Keratinocyte (primary cell): ENCODE measurements at regions not wholly inside any gene's neighbourhood (a gene's known extent, or its start where the extent isn't known, plus 50 kb on each side); places are given as distances from the start of the nearest gene placed in this dataset.

Experiments
- DNase-seq: peaks from one replicate; pipeline ENCODE4 v3.0.0-alpha.2; 2011; ENCODE audit warnings: low read depth, missing footprints, low spot score
- FAIRE-seq: peaks from 2 replicates; lab custom pipeline; 2011; peaks lifted over from hg19 to GRCh38; lab: Jason Lieb, UNC
- H2AFZ ChIP-seq: 2 replicates; pipeline ENCODE4 v1.6.0; 2012; ENCODE audit warnings: low read length, control low read depth, inconsistent platforms; ENCODE audit not compliant: control insufficient read depth
- H3K27ac ChIP-seq: 2 replicates; pipeline ENCODE4 v1.5.1; 2011; ENCODE audit warnings: low read length; ENCODE audit not compliant: control insufficient read depth, insufficient read depth
- H3K27me3 ChIP-seq: 3 replicates; pipeline ENCODE4 v1.6.0; 2011; ENCODE audit warnings: low read length; ENCODE audit not compliant: control insufficient read depth, insufficient read depth; ENCODE audit errors: extremely low read depth
- H3K36me3 ChIP-seq, 2 experiments: 2 replicates in 1 of 2; 3 replicates in 1 of 2; pipeline ENCODE4 v1.5.1; 2011; ENCODE audit warnings: low read length in 2 of 2, mild to moderate bottlenecking in 1 of 2; ENCODE audit not compliant: control insufficient read depth in 2 of 2, insufficient read depth in 2 of 2; ENCODE audit errors: extremely low read depth in 1 of 2
- H3K4me1 ChIP-seq: 3 replicates; pipeline ENCODE4 v1.5.1; 2011; ENCODE audit warnings: low read length; ENCODE audit not compliant: control insufficient read depth, insufficient read depth; ENCODE audit errors: extremely low read depth
- H3K4me2 ChIP-seq: 3 replicates; pipeline ENCODE4 v1.6.0; 2011; ENCODE audit warnings: low read depth, low read length; ENCODE audit not compliant: control insufficient read depth, insufficient read depth; ENCODE audit errors: extremely low read depth
- H3K4me3 ChIP-seq, 3 experiments: fragments of 200-600 bp in 1 of 3; sonication (generic) in 1 of 3; 2 replicates in 2 of 3; 3 replicates in 1 of 3; pipeline ENCODE4 v1.5.1; 2011 to 2016; ENCODE audit warnings: low read length in 3 of 3, mild to moderate bottlenecking in 3 of 3, control low read depth in 2 of 3, inconsistent platforms in 1 of 3, low read depth in 1 of 3, mixed read lengths in 1 of 3, mixed run types in 1 of 3, moderate library complexity in 1 of 3; ENCODE audit not compliant: control insufficient read depth in 2 of 3, insufficient read depth in 2 of 3; ENCODE audit errors: extremely low read depth in 1 of 3
- H3K79me2 ChIP-seq: 2 replicates; pipeline ENCODE4 v1.6.0; 2012; ENCODE audit warnings: low read length; ENCODE audit not compliant: control insufficient read depth, insufficient read depth
- H3K9ac ChIP-seq: 3 replicates; pipeline ENCODE4 v1.6.0; 2011; ENCODE audit warnings: low read length; ENCODE audit not compliant: control insufficient read depth, insufficient read depth; ENCODE audit errors: extremely low read depth
- H3K9me1 ChIP-seq: 3 replicates; pipeline ENCODE4 v1.6.0; 2011; ENCODE audit warnings: low read length; ENCODE audit not compliant: control insufficient read depth, insufficient read depth; ENCODE audit errors: extremely low read depth
- H3K9me3 ChIP-seq: 2 replicates; pipeline ENCODE4 v1.5.1; 2012; ENCODE audit warnings: low read depth, low read length; ENCODE audit not compliant: control insufficient read depth
- H4K20me1 ChIP-seq: 3 replicates; pipeline ENCODE4 v1.6.0; 2011; ENCODE audit warnings: low read length; ENCODE audit not compliant: control insufficient read depth, insufficient read depth; ENCODE audit errors: extremely low read depth
- CTCF ChIP-seq, 3 experiments: IDR thresholded peaks in 1 of 3; conservative IDR thresholded peaks in 1 of 3; optimal IDR thresholded peaks in 1 of 3; 2 replicates in 2 of 3; 3 replicates in 1 of 3; pipeline versions ENCODE3 to v1.5.1; 2011; ENCODE audit warnings: low read length in 3 of 3, mild to moderate bottlenecking in 3 of 3, moderate library complexity in 2 of 3, control low read depth in 1 of 3, inconsistent platforms in 1 of 3; ENCODE audit not compliant: insufficient read depth in 2 of 3; ENCODE audit errors: extremely low read depth in 1 of 3
- EZH2 ChIP-seq: IDR thresholded peaks from one replicate; pipeline ENCODE4 v1.6.1; 2012; ENCODE audit warnings: inconsistent platforms, mild to moderate bottlenecking, low read length, moderate library complexity
- dilution Hi-C: fragments of 300-500 bp; cut with MboI; formaldehyde crosslinking; loops from one replicate; pipeline ENCODE4 v1.7.0; 2020; ENCODE audit warnings: low sequenced_read_pairs; ENCODE audit not compliant: extremely low pct_ligation_motif_present

DNA sequence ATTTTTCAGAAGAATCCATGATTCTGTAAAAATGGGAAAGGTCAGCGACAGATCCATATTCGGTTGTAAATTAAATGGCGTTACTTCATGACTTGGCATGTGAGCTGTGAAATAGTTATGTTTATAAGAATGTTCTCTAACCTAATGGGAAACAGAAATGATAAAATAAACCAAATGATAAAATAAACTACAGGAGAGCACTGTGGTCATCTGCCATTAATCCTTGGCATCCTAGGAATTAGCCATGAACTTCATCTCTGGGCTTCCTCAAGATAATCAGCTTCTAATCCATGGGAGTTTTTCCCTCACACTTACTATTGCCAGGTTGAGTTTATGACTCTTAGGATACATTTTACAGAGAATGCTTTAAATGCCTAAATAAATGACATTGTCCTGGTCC lies 94.6 kb upstream of the SLC30A5 start:
- no peaks in the 10 kb centered on the region for H3K79me2 ChIP-seq
- no peaks in the 10 kb centered on the region for H3K9me1 ChIP-seq
- FAIRE-seq = no peak
- no peaks in the 10 kb centered on the region for H3K9me3 ChIP-seq
- no peak overlapping the region for H2AFZ ChIP-seq
- dilution Hi-C loops = no loop called here
- H3K36me3 ChIP-seq = no peaks in the 10 kb centered on the region
- H3K27ac ChIP-seq = no peak overlapping the region
- DNase-seq = no peak
- H3K4me1 ChIP-seq = peaks cover 18% of the 10 kb centered on the region
- H3K9ac ChIP-seq = no peak overlapping the region
- TF ChIP-seq CTCF (optimal IDR thresholded peaks at IDR 0.05 in 1 of 3, IDR thresholded peaks at IDR 0.05 in 1 of 3, conservative IDR thresholded peaks at IDR 0.05 in 1 of 3; ENCODE audit: extremely low read depth in 1 of 3, insufficient read depth in 2 of 3, low read length in 3 of 3) = no peak
- TF ChIP-seq EZH2 = no peak
- H4K20me1 ChIP-seq = no peaks in the 10 kb centered on the region
- no peak overlapping the region for H3K4me2 ChIP-seq
- no peak overlapping the region for H3K4me3 ChIP-seq
- H3K27me3 ChIP-seq = no peaks in the 10 kb centered on the region

DNA sequence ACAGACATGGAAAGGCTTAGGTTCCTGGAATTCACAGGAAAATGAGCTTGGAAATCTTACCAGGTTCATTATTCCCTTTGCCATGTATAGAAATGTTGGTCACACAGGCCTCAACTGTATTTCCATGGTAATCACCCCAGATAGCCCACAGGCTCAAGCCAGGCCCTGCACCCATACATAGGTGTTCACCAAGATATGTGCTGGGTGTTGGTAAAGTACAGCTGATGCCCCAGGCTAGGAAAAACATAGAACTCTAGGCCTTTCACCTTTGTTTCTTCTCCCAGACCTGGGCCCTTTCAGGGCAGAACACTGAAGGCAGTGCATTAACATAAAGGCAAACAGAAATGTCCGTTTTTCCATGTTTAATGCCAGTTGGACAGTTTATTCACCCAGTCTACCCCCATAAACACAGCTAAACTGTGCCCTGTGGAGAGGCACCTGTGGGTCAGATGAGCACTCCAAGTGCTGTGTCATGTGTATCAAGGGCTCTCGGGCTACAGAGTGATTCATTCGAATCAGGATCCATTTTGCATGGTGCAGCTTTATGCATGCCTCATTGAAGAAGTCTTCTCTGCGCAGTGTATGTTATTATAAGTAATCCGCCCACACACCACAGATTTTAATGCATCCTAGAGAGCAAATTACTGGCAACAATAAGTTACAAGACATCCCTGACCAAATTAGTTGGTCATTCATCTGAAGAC lies 93.4 kb upstream of the SLC30A5 start:
- DNase-seq (no peak), FAIRE-seq (no peak)
- Histone ChIP-seq H3K4me2 (no peak overlapping the region), H3K79me2 (no peaks in the 10 kb centered on the region), H3K4me1 (peaks cover 8% of the 10 kb centered on the region), H3K9ac (no peak overlapping the region), H3K9me3 (no peaks in the 10 kb centered on the region), H3K9me1 (no peaks in the 10 kb centered on the region), H3K4me3 (no peak overlapping the region), H4K20me1 (no peaks in the 10 kb centered on the region), H3K27me3 (no peaks in the 10 kb centered on the region), H3K36me3 (no peaks in the 10 kb centered on the region), H2AFZ (no peak overlapping the region), H3K27ac (no peak overlapping the region)
- TF ChIP-seq EZH2 (no peak), CTCF (optimal IDR thresholded peaks at IDR 0.05 in 1 of 3, IDR thresholded peaks at IDR 0.05 in 1 of 3, conservative IDR thresholded peaks at IDR 0.05 in 1 of 3; ENCODE audit: extremely low read depth in 1 of 3, insufficient read depth in 2 of 3, low read length in 3 of 3) (no peak)
- dilution Hi-C loops = no loop called here
